HG02852 (cell line): ENCODE measurements at regions not wholly inside any gene's neighbourhood (a gene's known extent, or its start where the extent isn't known, plus 50 kb on each side); places are given as distances from the start of the nearest gene placed in this dataset.

Experiments used
- ATAC-seq: cut with Tn5 transposase; IDR thresholded peaks from one replicate; pipeline ENCODE4 v1.9.1; 2021; ENCODE audit warnings: mild to moderate bottlenecking, moderate library complexity; ENCODE audit not compliant: unreplicated experiment

- no peak for ATAC-seq
Measured at GRCh38 chr20:12354725-12355124, 437.0 kb downstream of the BTBD3 start.

GRCh38 chr20:12355185-12355584 lies 437.5 kb downstream of the BTBD3 start:
- ATAC-seq = no peak

DNA sequence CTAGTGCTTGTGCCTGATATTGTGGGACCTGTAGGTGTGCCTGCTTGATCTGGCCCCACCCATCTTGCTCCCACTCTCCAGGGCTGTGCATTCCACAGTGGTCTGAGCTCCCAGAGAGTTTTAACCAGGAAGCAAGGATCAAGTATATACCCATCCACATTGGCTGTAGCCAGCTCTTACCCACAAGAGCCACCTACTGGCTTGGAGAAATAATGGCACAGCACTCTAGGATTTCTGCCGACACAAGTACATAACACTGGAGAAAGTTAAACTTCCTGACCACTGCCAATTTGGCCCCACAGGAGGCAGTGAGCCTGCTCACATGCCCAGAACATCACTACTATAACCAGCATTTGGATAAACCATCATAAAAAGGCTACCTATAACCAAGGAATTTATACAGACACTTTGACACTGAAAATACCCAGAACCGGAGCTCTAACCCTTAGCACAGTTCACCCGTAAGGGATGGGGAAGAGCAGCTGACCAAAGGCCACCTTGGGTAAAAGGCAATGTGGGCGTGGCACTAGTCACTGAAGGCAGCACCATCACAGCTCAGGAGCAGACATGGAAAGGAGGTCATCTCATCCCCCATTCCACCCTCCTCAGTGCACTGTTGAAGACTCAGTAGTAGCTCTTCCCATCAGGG lies 440.4 kb downstream of the BTBD3 start:
- ATAC-seq = no peak

- no peak for ATAC-seq
Measured at GRCh38 chr20:12358655-12359009, 440.9 kb downstream of the BTBD3 start.

- ATAC-seq = no peak
Measured at GRCh38 chr20:12371990-12372389, 454.3 kb downstream of the BTBD3 start.

GRCh38 chr20:12372557-12372956 lies 454.9 kb downstream of the BTBD3 start:
- ATAC-seq = no peak

- ATAC-seq = no peak
Measured at GRCh38 chr20:12375967-12376366, 458.3 kb downstream of the BTBD3 start.

DNA sequence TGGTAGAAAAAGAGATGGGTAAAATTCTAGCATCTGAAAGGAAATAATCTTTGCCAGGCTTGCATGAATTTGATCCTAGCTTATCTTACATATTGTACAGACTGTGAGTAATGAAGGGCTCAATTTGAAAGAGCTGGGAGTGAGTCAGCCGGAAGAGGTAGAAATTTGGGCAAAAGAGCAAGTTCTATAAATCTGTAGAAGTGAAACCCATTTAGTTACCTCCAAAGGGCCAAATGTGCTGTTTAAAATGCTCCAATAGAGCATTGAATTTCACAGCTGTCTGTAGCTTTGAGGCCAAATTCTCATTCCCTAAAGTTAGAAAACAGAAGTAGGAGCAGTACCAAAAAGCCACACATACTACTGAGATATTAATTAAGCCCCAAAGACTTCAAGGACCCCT lies 466.1 kb downstream of the BTBD3 start:
- ATAC-seq = no peak

- no peak for ATAC-seq
Measured at GRCh38 chr20:12386821-12387220, 469.1 kb downstream of the BTBD3 start.

DNA sequence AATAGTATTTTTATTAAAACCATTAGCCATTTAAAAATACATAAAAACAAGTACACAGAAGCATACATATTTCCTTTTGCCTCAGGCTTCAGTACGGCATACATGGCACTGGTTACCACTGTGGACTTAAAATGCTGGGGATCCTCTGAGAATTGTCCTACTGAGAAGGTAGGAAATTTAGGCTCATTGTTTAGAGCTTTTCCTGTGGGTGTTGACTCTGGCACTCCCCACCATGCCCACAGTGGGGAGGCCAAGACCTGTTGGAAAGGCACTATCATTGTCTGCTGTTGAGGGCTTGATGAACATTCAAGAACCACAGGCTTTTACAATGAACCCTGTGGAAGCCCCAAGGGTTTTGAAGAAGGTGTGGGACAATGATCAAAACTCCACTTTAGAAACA lies 473.4 kb downstream of the BTBD3 start:
- no peak for ATAC-seq

DNA sequence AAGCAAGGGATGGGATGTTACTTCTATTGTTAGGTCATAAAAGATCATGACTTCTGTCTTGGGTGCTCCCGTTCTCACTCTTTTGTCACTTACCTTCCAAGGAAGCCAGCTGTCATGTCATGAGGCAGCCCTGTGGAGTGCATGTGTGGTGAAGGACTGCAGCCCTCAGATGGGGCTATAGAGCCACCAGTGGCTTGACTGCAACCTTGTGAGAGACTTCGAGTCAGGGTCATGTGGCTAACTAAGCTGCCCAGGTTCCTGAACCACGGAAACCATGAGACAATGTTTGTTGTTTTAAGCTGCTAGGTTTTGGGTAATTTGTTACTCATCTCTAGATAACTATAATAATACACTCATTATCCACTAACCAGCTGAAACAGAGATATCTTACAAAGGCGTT lies 477.1 kb downstream of the BTBD3 start:
- ATAC-seq = no peak

DNA sequence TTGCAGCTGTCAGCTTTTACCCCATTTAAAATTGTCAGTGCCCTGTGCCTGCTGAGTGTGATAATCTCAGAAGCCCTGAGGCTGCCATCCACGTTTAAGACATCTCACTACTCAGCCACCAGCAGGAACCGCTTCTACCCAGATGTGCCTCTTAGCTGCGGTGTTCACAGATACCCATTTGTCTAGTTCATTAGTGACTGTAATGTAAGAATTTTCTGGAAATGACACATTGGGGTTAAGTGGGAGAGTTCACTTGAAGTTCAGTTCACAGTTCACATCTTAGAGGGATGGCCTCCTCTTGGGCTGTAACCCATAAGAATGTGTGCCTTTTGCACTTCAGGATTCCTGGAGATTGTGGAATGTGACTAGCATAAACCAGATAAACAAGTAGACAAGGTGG lies 477.7 kb downstream of the BTBD3 start:
- ATAC-seq = no peak

DNA sequence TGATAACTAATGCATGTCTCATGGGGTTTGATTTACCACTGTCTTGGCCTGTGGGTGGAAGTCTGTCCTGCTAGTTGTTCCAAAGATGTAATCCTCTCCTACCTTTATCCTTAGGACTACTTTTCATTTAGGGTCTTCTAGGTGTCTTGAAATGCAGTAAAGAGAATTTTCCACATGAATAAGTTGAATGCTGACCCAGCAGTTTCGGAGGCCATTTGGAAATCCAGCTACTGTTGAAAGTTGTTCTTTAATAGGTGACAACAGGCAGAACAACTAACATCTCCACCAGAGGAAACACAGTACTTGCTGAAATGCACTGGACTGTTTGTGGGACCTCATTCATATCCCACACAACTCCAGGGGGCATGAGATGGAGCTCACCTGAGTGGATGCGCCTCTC lies 478.1 kb downstream of the BTBD3 start:
- no peak for ATAC-seq

DNA sequence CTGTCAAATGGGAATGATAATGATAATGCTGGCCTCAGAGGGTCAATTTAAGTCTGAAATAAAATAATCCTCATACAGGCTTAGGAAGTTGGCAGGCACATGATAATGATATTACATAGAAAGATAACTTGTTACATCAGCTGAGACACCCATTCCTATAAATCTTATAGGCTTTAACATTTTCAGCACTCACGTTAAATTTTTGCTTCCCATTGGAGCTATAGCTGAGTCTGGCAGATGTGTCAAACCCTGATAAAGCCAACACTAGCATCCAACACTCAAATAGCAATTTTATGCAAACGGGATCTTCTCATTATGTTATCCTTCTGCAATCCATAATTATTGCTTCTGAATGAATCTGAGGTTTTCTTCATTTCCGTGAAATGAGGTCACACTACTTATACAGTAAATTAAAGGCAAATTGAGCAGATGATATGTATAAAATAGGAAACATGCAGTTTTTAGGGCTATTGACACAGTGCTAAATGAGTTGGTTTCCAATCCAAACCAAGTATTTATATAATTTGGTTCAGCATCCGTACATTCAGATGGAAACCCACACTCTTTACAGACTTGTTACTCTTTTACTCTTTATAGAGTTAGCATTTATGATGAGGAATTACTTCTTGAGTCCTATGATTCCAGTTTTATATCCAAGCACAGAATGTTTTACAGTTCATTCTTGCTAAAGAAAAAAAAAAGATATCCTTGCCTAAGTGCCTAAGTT lies 481.6 kb downstream of the BTBD3 start:
- ATAC-seq = no peak

GRCh38 chr20:12404941-12405340 lies 487.2 kb downstream of the BTBD3 start:
- no peak for ATAC-seq

DNA sequence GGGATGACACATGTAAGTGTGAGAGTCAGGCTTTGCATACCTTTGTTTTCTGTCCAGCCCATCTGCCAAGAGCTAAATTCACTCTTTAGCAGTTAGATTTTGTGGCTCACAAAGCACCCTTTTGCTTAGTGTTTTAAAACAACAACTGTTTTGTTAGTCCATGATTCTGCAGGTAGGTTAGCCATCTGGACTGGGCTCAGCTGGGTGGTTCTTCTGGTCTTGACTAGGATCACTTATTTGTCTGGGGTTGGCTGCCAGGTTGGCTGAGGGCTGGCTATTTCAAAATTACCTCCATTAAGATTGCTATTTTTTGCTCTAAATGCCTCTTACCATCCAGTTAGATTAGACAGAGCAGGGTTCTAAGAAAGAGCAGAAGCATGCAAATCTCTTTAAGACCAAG lies 489.3 kb downstream of the BTBD3 start:
- no peak for ATAC-seq

GRCh38 chr20:12409501-12409900 lies 491.8 kb downstream of the BTBD3 start:
- ATAC-seq = no peak

GRCh38 chr20:12410783-12411182 lies 493.1 kb downstream of the BTBD3 start:
- no peak for ATAC-seq

DNA sequence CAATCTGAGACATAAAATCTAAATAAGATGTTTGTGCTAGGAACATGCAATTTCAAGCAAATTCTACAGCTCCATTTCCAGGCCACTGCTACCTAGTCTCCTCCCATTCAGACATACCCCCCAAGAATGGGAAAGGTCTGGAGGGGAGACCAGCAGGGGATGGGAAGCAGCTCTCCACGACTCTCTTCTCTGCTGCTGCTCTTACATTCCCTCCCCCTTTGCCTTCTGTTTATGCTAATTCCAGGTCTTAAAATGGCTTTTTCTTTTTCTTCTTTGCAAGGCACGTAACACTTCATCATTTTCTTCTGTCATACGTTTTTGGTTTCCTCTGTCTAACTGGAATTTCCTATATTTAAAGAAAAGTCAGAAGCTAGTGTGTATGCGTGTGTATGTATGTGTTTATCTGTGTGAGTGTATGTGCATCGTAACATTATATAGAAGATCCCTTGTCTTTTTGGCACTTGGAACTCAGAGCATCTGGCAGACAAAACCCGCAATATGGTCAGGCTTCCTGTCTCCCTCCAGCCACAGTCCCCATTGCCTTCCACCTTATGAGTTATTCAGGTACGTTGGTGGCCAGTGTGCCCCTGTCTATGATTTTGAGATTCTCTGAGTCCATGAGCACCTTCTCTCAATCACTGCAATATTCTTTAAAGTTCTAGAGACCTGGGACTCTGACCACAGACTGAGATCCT lies 493.7 kb downstream of the BTBD3 start:
- ATAC-seq = no peak

GRCh38 chr20:12413116-12413515 lies 495.4 kb downstream of the BTBD3 start:
- no peak for ATAC-seq

- ATAC-seq = no peak
Measured at GRCh38 chr20:12414446-12415274, 497.0 kb downstream of the BTBD3 start.
